GM10266 (cell line): ENCODE measurements at regions not wholly inside any gene's neighbourhood (a gene's known extent, or its start where the extent isn't known, plus 50 kb on each side); places are given as distances from the start of the nearest gene placed in this dataset.
"Not testable (repeated sequence)": the region's sequence is repeated elsewhere in the genome, so short reads cannot be mapped to it uniquely, and the experiment has no call there.

Experiments
- DNase-seq: peaks from one replicate; pipeline ENCODE4 v3.0.0; 2012; ENCODE audit errors: extremely low spot score
- TF ChIP-seq, protein P1 (sequence below): IDR thresholded peaks from 2 replicates; pipeline ENCODE4 v1.5.1; 2012; ENCODE audit warnings: mild to moderate bottlenecking, low read depth; ENCODE audit not compliant: control insufficient read depth, insufficient read depth; ENCODE audit errors: missing control alignments

DNA sequence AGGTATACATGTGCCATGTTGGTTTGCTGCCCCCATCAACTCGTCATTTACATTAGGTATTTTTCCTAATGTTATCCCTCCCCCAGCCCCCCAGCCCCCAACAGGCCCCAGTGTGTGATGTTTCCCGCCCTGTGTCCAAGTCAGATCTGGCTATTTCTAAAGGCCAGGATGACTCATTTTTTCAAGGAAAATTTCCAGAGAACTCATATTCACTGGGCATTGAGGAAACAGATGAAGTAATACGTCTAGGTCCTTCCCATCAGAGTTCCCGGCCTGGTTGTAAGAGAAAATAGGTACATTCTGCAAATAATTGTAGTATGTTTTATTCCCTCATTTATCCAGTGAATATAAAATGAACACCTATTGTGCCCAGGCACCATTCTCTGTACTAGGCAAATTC, 345.2 kb downstream of the BCL11B start:
- no peak for DNase-seq
- TF ChIP-seq, protein P1, sequence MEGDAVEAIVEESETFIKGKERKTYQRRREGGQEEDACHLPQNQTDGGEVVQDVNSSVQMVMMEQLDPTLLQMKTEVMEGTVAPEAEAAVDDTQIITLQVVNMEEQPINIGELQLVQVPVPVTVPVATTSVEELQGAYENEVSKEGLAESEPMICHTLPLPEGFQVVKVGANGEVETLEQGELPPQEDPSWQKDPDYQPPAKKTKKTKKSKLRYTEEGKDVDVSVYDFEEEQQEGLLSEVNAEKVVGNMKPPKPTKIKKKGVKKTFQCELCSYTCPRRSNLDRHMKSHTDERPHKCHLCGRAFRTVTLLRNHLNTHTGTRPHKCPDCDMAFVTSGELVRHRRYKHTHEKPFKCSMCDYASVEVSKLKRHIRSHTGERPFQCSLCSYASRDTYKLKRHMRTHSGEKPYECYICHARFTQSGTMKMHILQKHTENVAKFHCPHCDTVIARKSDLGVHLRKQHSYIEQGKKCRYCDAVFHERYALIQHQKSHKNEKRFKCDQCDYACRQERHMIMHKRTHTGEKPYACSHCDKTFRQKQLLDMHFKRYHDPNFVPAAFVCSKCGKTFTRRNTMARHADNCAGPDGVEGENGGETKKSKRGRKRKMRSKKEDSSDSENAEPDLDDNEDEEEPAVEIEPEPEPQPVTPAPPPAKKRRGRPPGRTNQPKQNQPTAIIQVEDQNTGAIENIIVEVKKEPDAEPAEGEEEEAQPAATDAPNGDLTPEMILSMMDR = no peak

GRCh38 chr14:98927986-98928385, 344.0 kb downstream of the BCL11B start:
- no peak for DNase-seq
- TF ChIP-seq, protein P1 = no peak

DNA sequence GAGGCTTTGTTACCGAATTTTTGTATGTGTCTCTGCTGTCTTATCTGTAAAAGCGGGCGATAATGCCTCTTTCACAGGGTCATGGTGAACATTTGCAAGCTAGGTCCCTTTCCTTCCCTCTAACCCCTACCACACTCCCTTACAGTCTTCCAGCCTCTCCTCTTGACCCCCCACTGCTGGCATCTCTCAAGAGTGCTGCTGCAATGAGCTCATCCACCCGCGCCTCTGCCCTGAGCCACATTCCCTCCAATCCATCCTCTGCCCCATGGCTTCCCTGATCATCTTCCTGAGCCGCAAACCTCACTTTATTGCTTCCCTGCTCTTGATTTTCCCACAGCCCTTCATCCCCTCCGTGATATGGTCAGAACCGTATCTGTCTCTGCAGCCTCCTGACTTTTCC, 343.6 kb downstream of the BCL11B start:
- DNase-seq = no peak
- TF ChIP-seq, protein P1 = no peak

DNA sequence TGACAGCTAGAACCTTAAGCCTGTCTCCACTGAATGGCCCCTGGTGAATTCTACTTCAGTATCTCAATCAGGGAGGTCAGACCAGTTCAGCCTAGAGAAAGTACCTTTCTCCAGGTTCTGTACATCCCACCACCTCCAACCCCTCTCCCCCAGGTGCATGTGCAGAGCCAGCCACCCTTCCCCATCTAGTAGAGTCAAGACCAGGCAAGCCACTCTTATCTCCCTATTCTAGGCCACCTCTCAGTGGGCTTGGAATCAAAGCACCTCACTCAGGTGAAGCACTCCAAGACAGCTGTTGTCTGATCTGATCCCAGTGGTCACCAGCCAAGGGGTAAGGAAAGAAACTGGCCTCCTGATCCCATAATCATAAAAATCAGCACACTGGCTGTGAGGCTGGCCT, 340.9 kb downstream of the BCL11B start:
- TF ChIP-seq, protein P1 = no peak
- no peak for DNase-seq

- DNase-seq = no peak
- TF ChIP-seq, protein P1 = no peak
Observed at GRCh38 chr14:98931911-98932310, 340.1 kb downstream of the BCL11B start.

DNA sequence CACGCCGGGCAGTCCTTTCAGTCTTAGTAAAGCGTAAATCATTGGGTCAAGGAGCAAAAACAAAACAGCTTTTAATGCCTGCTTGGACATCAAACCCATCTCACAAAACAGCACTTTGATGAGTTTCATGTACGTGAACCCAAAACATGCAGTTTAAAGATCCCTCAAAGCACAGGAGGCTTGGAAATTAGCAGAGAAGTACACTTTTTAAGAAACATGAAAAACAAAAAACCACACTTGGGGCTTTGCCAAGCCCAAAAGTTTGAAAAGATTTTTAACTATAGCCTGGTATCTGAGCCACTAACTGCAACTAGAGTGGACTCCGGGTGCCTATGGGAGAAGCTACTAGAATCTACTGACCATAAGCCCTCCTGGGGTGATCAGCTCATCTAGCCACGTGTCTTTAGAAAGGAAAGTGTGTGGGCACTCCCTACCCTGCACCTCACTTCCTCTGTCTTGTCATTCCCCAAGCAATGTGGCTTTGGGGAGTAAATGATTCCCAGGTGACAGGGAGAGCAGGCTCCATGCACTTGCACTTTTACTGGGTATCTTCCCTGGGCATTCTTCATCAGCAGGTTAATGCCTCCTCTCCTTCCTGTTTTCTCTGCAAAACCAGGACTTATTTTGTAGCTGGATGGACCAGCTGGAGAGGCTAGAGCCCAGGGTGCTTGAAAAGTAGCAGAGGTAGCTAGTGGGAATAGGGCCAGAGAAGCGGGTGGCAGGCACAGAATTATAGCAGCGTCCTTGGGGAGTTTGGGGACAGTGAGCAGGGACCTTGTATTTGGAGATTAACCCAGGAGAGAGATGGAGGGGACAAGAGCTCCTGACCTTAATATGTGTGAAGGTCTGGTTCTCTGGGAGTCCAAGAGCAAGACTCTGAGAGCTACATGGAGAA, 339.3 kb downstream of the BCL11B start:
- TF ChIP-seq, protein P1 = no peak

DNA sequence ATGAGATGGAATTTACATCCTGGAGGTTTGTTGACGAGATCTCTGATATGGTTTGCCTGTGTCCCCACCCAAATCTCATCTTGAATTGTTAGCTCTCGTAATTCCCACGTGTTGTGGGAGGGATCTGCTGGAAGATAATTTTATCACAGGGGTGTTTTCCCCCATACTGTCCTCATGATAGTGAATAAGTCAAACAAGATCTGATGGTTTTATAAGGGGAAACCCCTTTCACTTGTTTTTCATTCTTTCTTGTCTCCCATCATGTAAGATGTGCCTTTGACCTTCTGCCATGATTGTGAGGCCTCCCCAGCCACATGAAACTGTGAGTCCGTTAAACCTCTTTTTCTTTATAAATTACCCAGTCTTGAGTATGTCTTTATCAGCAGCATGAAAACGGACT, 337.4 kb downstream of the BCL11B start:
- DNase-seq = not testable (repeated sequence)

More for the DNA sequence above, 339.3 kb downstream of the BCL11B start:
- no peak for DNase-seq
